Pulmonary artery endothelial cell (primary cell): ENCODE measurements at regions not wholly inside any gene's neighbourhood (a gene's known extent, or its start where the extent isn't known, plus 50 kb on each side); places are given as distances from the start of the nearest gene placed in this dataset.
"Not testable (repeated sequence)": the region's sequence is repeated elsewhere in the genome, so short reads cannot be mapped to it uniquely, and the experiment has no call there.

Source experiments
- DNase-seq: peaks from one replicate; pipeline ENCODE4 v3.0.0-alpha.2; 2011; ENCODE audit warnings: low read depth, low spot score

GRCh38 chr18:961644-962355 lies 57.1 kb downstream of the ADCYAP1 start:
- DNase-seq, result no peak

- no peak for DNase-seq
Measured at GRCh38 chr18:963276-963675, 58.6 kb downstream of the ADCYAP1 start.

- no peak for DNase-seq
Measured at GRCh38 chr18:965921-966758, 61.5 kb downstream of the ADCYAP1 start.

- no peak for DNase-seq
Measured at GRCh38 chr18:966759-967576, 62.3 kb downstream of the ADCYAP1 start.

- not testable (repeated sequence) for DNase-seq
Measured at GRCh38 chr18:968910-969309, 64.2 kb downstream of the ADCYAP1 start.

- not testable (repeated sequence) for DNase-seq
Measured at GRCh38 chr18:969311-969710, 64.6 kb downstream of the ADCYAP1 start.

- DNase-seq, result not testable (repeated sequence)
Measured at GRCh38 chr18:974606-975005, 69.9 kb downstream of the ADCYAP1 start.

GRCh38 chr18:976393-977128 lies 71.9 kb downstream of the ADCYAP1 start:
- DNase-seq, result not testable (repeated sequence)

GRCh38 chr18:977327-977726 lies 72.7 kb downstream of the ADCYAP1 start:
- not testable (repeated sequence) for DNase-seq

- DNase-seq, result not testable (repeated sequence)
Measured at GRCh38 chr18:977732-978131, 73.1 kb downstream of the ADCYAP1 start.

- no peak for DNase-seq
Measured at GRCh38 chr18:980586-980985, 75.9 kb downstream of the ADCYAP1 start.

GRCh38 chr18:984004-984403 lies 79.3 kb downstream of the ADCYAP1 start:
- DNase-seq, result no peak

GRCh38 chr18:985212-985661 lies 80.6 kb downstream of the ADCYAP1 start:
- no peak for DNase-seq

GRCh38 chr18:986051-986450 lies 81.4 kb downstream of the ADCYAP1 start:
- no peak for DNase-seq

- no peak for DNase-seq
Measured at GRCh38 chr18:986552-986951, 81.9 kb downstream of the ADCYAP1 start.

GRCh38 chr18:987325-988186 lies 82.9 kb downstream of the ADCYAP1 start:
- peak; percentile 85 for DNase-seq

GRCh38 chr18:989425-989824 lies 84.8 kb downstream of the ADCYAP1 start:
- DNase-seq, result no peak

- no peak for DNase-seq
Measured at GRCh38 chr18:990197-990596, 85.5 kb downstream of the ADCYAP1 start.

GRCh38 chr18:991441-991840 lies 86.8 kb downstream of the ADCYAP1 start:
- peak; percentile 43 for DNase-seq

GRCh38 chr18:993560-993959 lies 88.9 kb downstream of the ADCYAP1 start:
- DNase-seq, result no peak
